Neutrophil (primary cell): ENCODE measurements at regions not wholly inside any gene's neighbourhood (a gene's known extent, or its start where the extent isn't known, plus 50 kb on each side); places are given as distances from the start of the nearest gene placed in this dataset.

ENCODE experiments used
- H3K27ac ChIP-seq: fragments of 200-600 bp; sonication (generic); 2 replicates; pipeline ENCODE4 v1.5.1; 2016; ENCODE audit warnings: mild to moderate bottlenecking, moderate library complexity
- H3K27me3 ChIP-seq: fragments of 200-600 bp; sonication (generic); 2 replicates; pipeline ENCODE4 v1.6.0; 2016; ENCODE audit warnings: mild to moderate bottlenecking
- H3K36me3 ChIP-seq: fragments of 200-600 bp; sonication (generic); 2 replicates; pipeline ENCODE4 v1.5.1; 2017
- H3K4me1 ChIP-seq, 2 experiments: fragments of 200-600 bp in 1 of 2; sonication (generic) in 1 of 2; 1 replicate in 1 of 2; 2 replicates in 1 of 2; pipeline versions ENCODE4 v1.5.1 to v1.6.1; 2013 to 2016; ENCODE audit warnings: low read depth in 1 of 2, low read length in 1 of 2, mild to moderate bottlenecking in 1 of 2, moderate library complexity in 1 of 2; ENCODE audit not compliant: control insufficient read depth in 1 of 2, insufficient read depth in 1 of 2
- H3K4me3 ChIP-seq, 2 experiments: fragments of 200-600 bp in 1 of 2; sonication (generic) in 1 of 2; 1 replicate in 1 of 2; 2 replicates in 1 of 2; pipeline ENCODE4 v1.5.1; 2013 to 2016; ENCODE audit warnings: low read depth in 1 of 2, low read length in 1 of 2, mild to moderate bottlenecking in 1 of 2, moderate library complexity in 1 of 2
- H3K9me3 ChIP-seq: fragments of 200-600 bp; sonication (generic); 2 replicates; pipeline ENCODE4 v1.5.1; 2016
- CTCF ChIP-seq: fragments of 200-600 bp; sonication (generic); IDR thresholded peaks from 2 replicates; pipeline ENCODE4 v1.5.1; 2016; ENCODE audit warnings: antibody characterized with exemption

DNA sequence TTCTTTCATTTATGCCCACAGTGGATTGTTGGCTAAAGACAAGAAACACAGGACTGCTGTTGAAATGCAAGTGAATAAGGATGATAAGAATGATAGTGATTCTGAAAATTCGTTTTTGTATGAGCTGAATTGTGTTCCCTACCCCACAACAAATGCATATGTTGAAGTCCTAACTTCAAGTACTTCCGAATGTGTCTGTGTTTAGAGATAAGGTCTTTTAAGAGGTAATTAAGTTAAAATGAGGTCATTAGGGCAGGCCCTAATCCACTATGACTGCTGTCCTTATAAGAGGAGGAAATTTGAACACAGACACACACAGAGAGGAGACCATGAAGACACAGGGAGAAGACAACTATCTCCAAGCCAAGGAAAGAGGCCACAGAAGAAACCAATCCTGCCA, 126.6 kb upstream of the ACSL4 start:
- Histone ChIP-seq H3K27me3 (no peaks in the 10 kb centered on the region), H3K36me3 (no peaks in the 10 kb centered on the region), H3K4me3 (no peak overlapping the region), H3K4me1 (peaks cover 10 to 14% of the 10 kb centered on the region in 2 experiments), H3K27ac (no peak overlapping the region), H3K9me3 (no peaks in the 10 kb centered on the region)
- TF ChIP-seq CTCF, result no peak

DNA sequence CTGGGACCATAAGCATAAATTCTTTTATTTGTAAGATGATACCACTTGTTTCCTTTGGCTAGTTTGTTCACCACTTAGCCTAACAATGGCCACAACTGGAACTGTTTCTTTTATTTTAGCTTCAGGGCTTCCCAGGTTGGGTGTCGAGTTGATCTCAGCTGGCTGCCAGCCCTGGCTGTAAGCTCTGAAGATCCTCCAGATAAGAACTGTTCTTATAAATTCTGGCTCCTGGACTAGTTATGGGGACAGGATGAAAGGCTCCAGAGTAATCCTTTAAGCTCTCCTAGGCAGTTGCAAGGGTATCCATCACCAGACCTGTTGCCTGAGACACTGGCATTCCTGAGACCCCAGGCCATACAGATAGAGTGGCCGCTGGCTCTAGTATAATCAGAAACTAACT, 129.4 kb upstream of the ACSL4 start:
- Histone ChIP-seq H3K27ac (no peak overlapping the region), H3K27me3 (no peaks in the 10 kb centered on the region), H3K4me3 (no peak overlapping the region), H3K36me3 (no peaks in the 10 kb centered on the region), H3K9me3 (no peaks in the 10 kb centered on the region), H3K4me1 (peaks cover 13% of the 10 kb centered on the region in 2 experiments)
- no peak for TF ChIP-seq CTCF

DNA sequence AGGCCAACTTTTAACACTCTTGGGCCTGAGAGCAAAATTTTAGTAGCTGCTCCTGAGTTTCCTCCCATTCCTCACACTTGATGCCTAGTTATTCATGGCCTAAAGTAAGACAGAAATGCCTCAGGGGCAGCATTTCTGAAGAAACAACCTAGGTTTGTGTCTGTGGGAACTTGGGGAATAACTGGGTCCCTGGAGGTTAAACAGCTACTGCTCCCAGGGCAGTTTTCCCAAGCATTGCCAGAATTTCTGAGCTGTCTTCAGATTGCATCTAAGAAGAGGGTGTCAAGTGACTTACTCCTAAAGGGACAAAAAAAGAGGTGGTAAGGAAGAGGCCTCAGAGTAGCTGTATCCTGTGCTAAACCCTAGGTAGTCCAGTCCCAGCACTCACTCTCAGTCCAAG, 130.8 kb upstream of the ACSL4 start:
- no peak for TF ChIP-seq CTCF
- H3K9me3 ChIP-seq, result no peaks in the 10 kb centered on the region
- H3K4me1 ChIP-seq, result peaks cover 12 to 17% of the 10 kb centered on the region in 2 experiments
- no peak overlapping the region for H3K27ac ChIP-seq
- no peaks in the 10 kb centered on the region for H3K36me3 ChIP-seq
- no peak overlapping the region for H3K4me3 ChIP-seq
- no peaks in the 10 kb centered on the region for H3K27me3 ChIP-seq

- Histone ChIP-seq H3K36me3 (no peaks in the 10 kb centered on the region), H3K27me3 (no peaks in the 10 kb centered on the region), H3K4me3 (no peak overlapping the region), H3K4me1 (peaks cover 22 to 23% of the 10 kb centered on the region in 2 experiments), H3K9me3 (no peaks in the 10 kb centered on the region), H3K27ac (no peak overlapping the region)
- TF ChIP-seq CTCF, result no peak
These were observed 131.6 kb upstream of the TMEM164 start for GRCh38 chrX:109871121-109871888.

- H3K27me3 ChIP-seq, result no peaks in the 10 kb centered on the region
- TF ChIP-seq CTCF, result no peak
- no peak overlapping the region for H3K27ac ChIP-seq
- H3K4me1 ChIP-seq, result peaks cover 22 to 23% of the 10 kb centered on the region in 2 experiments
- H3K36me3 ChIP-seq, result no peaks in the 10 kb centered on the region
- H3K9me3 ChIP-seq, result no peaks in the 10 kb centered on the region
- H3K4me3 ChIP-seq, result no peak overlapping the region
These were observed 130.7 kb upstream of the TMEM164 start for GRCh38 chrX:109872021-109872732.
